H1 (cell line): ENCODE measurements at regions not wholly inside any gene's neighbourhood (a gene's known extent, or its start where the extent isn't known, plus 50 kb on each side); places are given as distances from the start of the nearest gene placed in this dataset.

ENCODE experiments used
- CTCF ChIA-PET: fragments of 300-600 bp; sonication (Branson Sonifier 250); formaldehyde crosslinking; loops from one replicate; lab custom pipeline; 2021; ENCODE audit not compliant: partially characterized antibody; lab: Charles Lee
- POLR2A ChIA-PET: fragments of 300-600 bp; sonication (Branson Sonifier 250); formaldehyde crosslinking; loops from one replicate; lab custom pipeline; 2021; ENCODE audit warnings: inconsistent platforms; ENCODE audit not compliant: partially characterized antibody; lab: Charles Lee
- DNase-seq, 2 experiments: peaks; one replicate each; pipeline versions ENCODE4 v3.0.0 to v3.0.0-alpha.2; 2010 to 2022; ENCODE audit warnings: low spot score in 2 of 2, low read depth in 1 of 2, mixed read lengths in 1 of 2
- FAIRE-seq: peaks from 2 replicates; lab custom pipeline; 2011; peaks lifted over from hg19 to GRCh38; lab: Jason Lieb, UNC
- H2AFZ ChIP-seq: 2 replicates; pipeline ENCODE4 v1.8.1; 2012; ENCODE audit warnings: low read length, inconsistent platforms
- H2AK5ac ChIP-seq: 2 replicates; pipeline ENCODE4 v1.6.1; 2013; ENCODE audit warnings: low read depth, low read length
- H2BK120ac ChIP-seq: replicated peaks from 2 replicates; pipeline ENCODE3; 2013; ENCODE audit warnings: low read depth, low read length, inconsistent platforms
- H2BK12ac ChIP-seq: 2 replicates; pipeline ENCODE4 v1.6.1; 2013; ENCODE audit warnings: low read depth, low read length
- H2BK15ac ChIP-seq: 2 replicates; pipeline ENCODE4 v1.6.1; 2013; ENCODE audit warnings: low read length
- H2BK20ac ChIP-seq: 2 replicates; pipeline ENCODE4 v1.6.1; 2013; ENCODE audit warnings: low read length
- H2BK5ac ChIP-seq: 2 replicates; pipeline ENCODE4 v1.6.1; 2013; ENCODE audit warnings: low read depth, low read length
- H3K14ac ChIP-seq: 2 replicates; pipeline ENCODE4 v1.6.1; 2013; ENCODE audit warnings: inconsistent platforms; ENCODE audit not compliant: insufficient read length
- H3K18ac ChIP-seq: 2 replicates; pipeline ENCODE4 v1.6.1; 2013; ENCODE audit warnings: low read length; ENCODE audit errors: extremely low read depth
- H3K23ac ChIP-seq: 2 replicates; pipeline ENCODE4 v1.6.1; 2013; ENCODE audit warnings: inconsistent platforms; ENCODE audit not compliant: insufficient read length
- H3K23me2 ChIP-seq: 2 replicates; pipeline ENCODE4 v1.6.1; 2013; ENCODE audit warnings: low read depth, low read length
- H3K27ac ChIP-seq: 2 replicates; pipeline ENCODE4 v1.6.1; 2011; ENCODE audit warnings: low read depth, low read length, inconsistent platforms
- H3K27me3 ChIP-seq, 4 experiments: replicated peaks in 1 of 4; 1 replicate in 1 of 4; 2 replicates in 3 of 4; pipeline versions ENCODE4 v1.6.1 to v1.8.1; 2011 to 2013; ENCODE audit warnings: low read length in 3 of 4, mild to moderate bottlenecking in 3 of 4, inconsistent platforms in 2 of 4, mixed read lengths in 2 of 4, moderate library complexity in 1 of 4; ENCODE audit not compliant: control insufficient read depth in 3 of 4, insufficient read depth in 3 of 4; ENCODE audit errors: extremely low read depth in 1 of 4
- H3K36me3 ChIP-seq, 4 experiments: 2 replicates each; pipeline versions ENCODE4 v1.6.1 to v1.8.1; 2011 to 2013; ENCODE audit warnings: mild to moderate bottlenecking in 4 of 4, low read length in 3 of 4, moderate library complexity in 2 of 4, control low read depth in 1 of 4, inconsistent platforms in 1 of 4; ENCODE audit not compliant: insufficient read depth in 4 of 4, control insufficient read depth in 2 of 4
- H3K4ac ChIP-seq: replicated peaks from 2 replicates; pipeline ENCODE3; 2013; ENCODE audit warnings: low read length, low read depth, mixed read lengths, inconsistent platforms; ENCODE audit not compliant: insufficient read length
- H3K4me1 ChIP-seq, 4 experiments: replicated peaks in 1 of 4; 1 replicate in 1 of 4; 2 replicates in 3 of 4; pipeline versions ENCODE4 v1.6.1 to v1.8.1; 2011 to 2013; ENCODE audit warnings: low read length in 3 of 4, inconsistent platforms in 2 of 4, mixed read lengths in 1 of 4; ENCODE audit not compliant: insufficient read depth in 4 of 4, control insufficient read depth in 3 of 4
- H3K4me2 ChIP-seq, 2 experiments: 2 replicates each; pipeline versions ENCODE4 v1.6.1 to v1.8.1; 2011 to 2013; ENCODE audit warnings: low read depth in 2 of 2, low read length in 2 of 2, control low read depth in 1 of 2, inconsistent platforms in 1 of 2, mild to moderate bottlenecking in 1 of 2; ENCODE audit not compliant: insufficient read depth in 1 of 2
- H3K4me3 ChIP-seq, 4 experiments: fragments of 200-600, 300-600 bp in 1 of 4; sonication (generic), shearing (Covaris generic), sonication (Bioruptor Twin) in 1 of 4; 2 replicates each; pipeline versions ENCODE4 v1.5.1 to v1.8.1; 2011 to 2016; ENCODE audit warnings: low read length in 4 of 4, low read depth in 3 of 4, control low read depth in 2 of 4, inconsistent platforms in 2 of 4, mild to moderate bottlenecking in 2 of 4, mixed read lengths in 1 of 4, moderate library complexity in 1 of 4; ENCODE audit not compliant: insufficient read depth in 2 of 4; ENCODE audit errors: extremely low read depth in 1 of 4
- H3K56ac ChIP-seq: replicated peaks from 2 replicates; pipeline ENCODE3; 2013; ENCODE audit warnings: low read depth, mild to moderate bottlenecking, mixed read lengths, low read length, inconsistent platforms; ENCODE audit not compliant: insufficient read length
- H3K79me1 ChIP-seq: 2 replicates; pipeline ENCODE4 v1.6.1; 2013; ENCODE audit warnings: low read depth, low read length, control low read depth
- H3K79me2 ChIP-seq, 2 experiments: 2 replicates each; pipeline versions ENCODE4 v1.6.1 to v1.8.1; 2012 to 2013; ENCODE audit warnings: low read length in 2 of 2, mild to moderate bottlenecking in 2 of 2, inconsistent platforms in 1 of 2; ENCODE audit not compliant: insufficient read depth in 2 of 2, control insufficient read depth in 1 of 2
- H3K9ac ChIP-seq, 4 experiments: replicated peaks in 1 of 4; 1 replicate in 1 of 4; 2 replicates in 3 of 4; pipeline versions ENCODE4 v1.6.1 to v1.8.1; 2011 to 2013; ENCODE audit warnings: low read depth in 3 of 4, low read length in 3 of 4, control low read depth in 2 of 4, mild to moderate bottlenecking in 2 of 4, moderate library complexity in 2 of 4, inconsistent platforms in 1 of 4; ENCODE audit errors: extremely low read depth in 1 of 4
- H3K9me3 ChIP-seq, 2 experiments: 2 replicates each; pipeline versions ENCODE4 v1.6.1 to v1.8.1; 2012 to 2013; ENCODE audit warnings: mild to moderate bottlenecking in 2 of 2, moderate library complexity in 2 of 2, control low read depth in 1 of 2, inconsistent platforms in 1 of 2, low read depth in 1 of 2, low read length in 1 of 2, mixed read lengths in 1 of 2; ENCODE audit not compliant: insufficient read depth in 2 of 2
- H4K20me1 ChIP-seq, 2 experiments: replicated peaks in 1 of 2; 2 replicates each; pipeline versions ENCODE3 to v1.8.1; 2011 to 2013; ENCODE audit warnings: inconsistent platforms in 2 of 2, low read length in 2 of 2, mild to moderate bottlenecking in 1 of 2; ENCODE audit not compliant: insufficient read depth in 2 of 2, control insufficient read depth in 1 of 2
- H4K5ac ChIP-seq: 2 replicates; pipeline ENCODE4 v1.6.1; 2013; ENCODE audit warnings: low read length, low read depth, mixed read lengths, inconsistent platforms; ENCODE audit not compliant: insufficient read length
- H4K8ac ChIP-seq: 2 replicates; pipeline ENCODE4 v1.8.0; 2013; ENCODE audit warnings: mild to moderate bottlenecking, moderate library complexity, low read length, inconsistent platforms; ENCODE audit not compliant: insufficient read depth; ENCODE audit errors: extremely low read depth
- H4K91ac ChIP-seq: replicated peaks from 2 replicates; pipeline ENCODE3; 2013; ENCODE audit warnings: low read length, mixed read lengths, inconsistent platforms; ENCODE audit not compliant: insufficient read length
- CEBPB ChIP-seq: IDR thresholded peaks from 2 replicates; pipeline ENCODE4 v1.6.1; 2012; ENCODE audit warnings: low read depth, low read length
- WGBS, 2 experiments: shearing (Covaris generic) in 1 of 2; methylation state at CpG; one replicate each; pipeline versions ENCODE4 v1.1.6 to v1.1.7; 2013 to 2015; ENCODE audit warnings: low lambda C conversion rate in 2 of 2, mixed read lengths in 2 of 2, inconsistent platforms in 1 of 2, low coverage in 1 of 2, missing lambda C conversion rate in 1 of 2; ENCODE audit not compliant: insufficient replicate concordance in 2 of 2, insufficient coverage in 1 of 2, insufficient read length in 1 of 2; ENCODE audit errors: extremely low coverage in 1 of 2, missing lambda C conversion rate in 1 of 2; 5-methylcytosine and 5-hydroxymethylcytosine counted together

- H2AK5ac ChIP-seq = no peak overlapping the region
- no peaks in the 10 kb centered on the region for H3K9me3 ChIP-seq
- H3K23ac ChIP-seq = no peak overlapping the region
- H2BK12ac ChIP-seq = no peak overlapping the region
- H2AFZ ChIP-seq = no peak overlapping the region
- H3K9ac ChIP-seq = no peak overlapping the region
- no peaks in the 10 kb centered on the region for H4K20me1 ChIP-seq
- H4K8ac ChIP-seq = no peak overlapping the region
- POLR2A ChIA-PET = no interaction called here
- H2BK20ac ChIP-seq = no peak overlapping the region
- H3K56ac ChIP-seq = no peak overlapping the region
- H3K4ac ChIP-seq = no peak overlapping the region
- DNase-seq = no peak
- H3K14ac ChIP-seq = no peak overlapping the region
- H3K4me2 ChIP-seq = no peak overlapping the region
- no peak overlapping the region for H3K27ac ChIP-seq
- no peak for TF ChIP-seq CEBPB
- TF ChIP-seq, all 59 proteins: peak for 0
- Histone ChIP-seq H2BK15ac (no peak overlapping the region), H4K91ac (no peak overlapping the region), H3K36me3 (no peaks in the 10 kb centered on the region), H3K18ac (no peak overlapping the region), H4K5ac (no peak overlapping the region), H3K27me3 (no peaks in the 10 kb centered on the region), H3K79me1 (no peaks in the 10 kb centered on the region), H2BK5ac (no peak overlapping the region), H3K79me2 (no peaks in the 10 kb centered on the region), H3K4me1 (peaks cover 0 to 11% (median 9%) of the 10 kb centered on the region in 4 experiments; a peak in 5 of 7 replicates), H3K4me3 (no peak overlapping the region), H3K23me2 (no peaks in the 10 kb centered on the region), H2BK120ac (no peak overlapping the region)
- WGBS, 2 experiments = 5% methylated on average over 1 of the region's 1 CpG; no CpG with 5 or more reads in 1 of the 2 experiments
- CTCF ChIA-PET = interaction anchor here (1.2 to 2.3 kb wide), 4 partner anchors 11 to 481 kb away, joined by 3 to 8 read pairs (median 4); no protein-coding TSS in a partner anchor
- FAIRE-seq = no peak
These were observed 117.0 kb upstream of the FAM3C start for GRCh38 chr7:121513105-121513504.
